ENCODE measurements at regions not wholly inside any gene's neighbourhood (a gene's known extent, or its start where the extent isn't known, plus 50 kb on each side); places are given as distances from the start of the nearest gene placed in this dataset.
"Not testable (repeated sequence)": the region's sequence is repeated elsewhere in the genome, so short reads cannot be mapped to it uniquely, and the experiment has no call there.

GRCh38 chr2:172284209-172284608, 143.2 kb upstream of the ITGA6 start:
- DNase-seq (ENCODE audit: low read depth in 2 of 3, low spot score in 1 of 3) = no peak

GRCh38 chr2:172285010-172285621, 142.3 kb upstream of the ITGA6 start:
- no peak for DNase-seq (ENCODE audit: low read depth in 2 of 3, low spot score in 1 of 3)

GRCh38 chr2:172285760-172286159, 141.6 kb upstream of the ITGA6 start:
- DNase-seq (ENCODE audit: low read depth in 2 of 3, low spot score in 1 of 3) = no peak

GRCh38 chr2:172287190-172287589, 140.2 kb upstream of the ITGA6 start:
- no peak for DNase-seq (ENCODE audit: low read depth in 2 of 3, low spot score in 1 of 3)

- no peak for DNase-seq (ENCODE audit: low read depth in 2 of 3, low spot score in 1 of 3)
These were observed 139.6 kb upstream of the ITGA6 start for GRCh38 chr2:172287605-172288315.

GRCh38 chr2:172288603-172289002, 138.8 kb upstream of the ITGA6 start:
- DNase-seq (ENCODE audit: low read depth in 2 of 3, low spot score in 1 of 3) = peak; percentile 7 to 15 (median 13)

GRCh38 chr2:172293952-172294351, 133.4 kb upstream of the ITGA6 start:
- no peak for DNase-seq (ENCODE audit: low read depth in 2 of 3, low spot score in 1 of 3)

GRCh38 chr2:172294983-172295382, 132.4 kb upstream of the ITGA6 start:
- DNase-seq (ENCODE audit: low read depth in 2 of 3, low spot score in 1 of 3) = no peak

GRCh38 chr2:172295677-172296076, 131.7 kb upstream of the ITGA6 start:
- DNase-seq (ENCODE audit: low read depth in 2 of 3, low spot score in 1 of 3) = no peak

- no peak for DNase-seq (ENCODE audit: low read depth in 2 of 3, low spot score in 1 of 3)
These were observed 130.9 kb upstream of the ITGA6 start for GRCh38 chr2:172296267-172297046.

GRCh38 chr2:172297531-172297930, 129.9 kb upstream of the ITGA6 start:
- DNase-seq (ENCODE audit: low read depth in 2 of 3, low spot score in 1 of 3) = no peak

- no peak for DNase-seq (ENCODE audit: low read depth in 2 of 3, low spot score in 1 of 3)
These were observed 129.4 kb upstream of the ITGA6 start for GRCh38 chr2:172297950-172298349.

GRCh38 chr2:172299741-172300140, 127.6 kb upstream of the ITGA6 start:
- DNase-seq (ENCODE audit: low read depth in 2 of 3, low spot score in 1 of 3) = no peak

- no peak for DNase-seq (ENCODE audit: low read depth in 2 of 3, low spot score in 1 of 3)
These were observed 126.5 kb upstream of the ITGA6 start for GRCh38 chr2:172300851-172301250.

- DNase-seq (ENCODE audit: low read depth in 2 of 3, low spot score in 1 of 3) = no peak
These were observed 122.3 kb upstream of the ITGA6 start for GRCh38 chr2:172305066-172305465.

- DNase-seq (ENCODE audit: low read depth in 2 of 3, low spot score in 1 of 3) = no peak
These were observed 119.6 kb upstream of the ITGA6 start for GRCh38 chr2:172307800-172308199.

- no peak for DNase-seq (ENCODE audit: low read depth in 2 of 3, low spot score in 1 of 3)
These were observed 119.0 kb upstream of the ITGA6 start for GRCh38 chr2:172308253-172308935.

- no peak for DNase-seq (ENCODE audit: low read depth in 2 of 3, low spot score in 1 of 3)
These were observed 115.5 kb upstream of the ITGA6 start for GRCh38 chr2:172311921-172312345.

GRCh38 chr2:172313715-172314341, 113.6 kb upstream of the ITGA6 start:
- no peak for DNase-seq (ENCODE audit: low read depth in 2 of 3, low spot score in 1 of 3)

- DNase-seq (ENCODE audit: low read depth in 2 of 3, low spot score in 1 of 3) = not testable (repeated sequence)
These were observed 112.3 kb upstream of the ITGA6 start for GRCh38 chr2:172315070-172315469.

- no peak for DNase-seq (ENCODE audit: low read depth in 2 of 3, low spot score in 1 of 3)
These were observed 105.3 kb upstream of the ITGA6 start for GRCh38 chr2:172322049-172322448.

Data from stimulated activated CD4-positive, alpha-beta T cell treated with anti-CD3 and anti-CD28 coated beads, Interleukin-12 subunit alpha, Interleukin-12 subunit beta, amount 100 ng/mL, for 48 hours (primary cell).